ENCODE measurements at regions not wholly inside any gene's neighbourhood (a gene's known extent, or its start where the extent isn't known, plus 50 kb on each side); places are given as distances from the start of the nearest gene placed in this dataset.

DNA sequence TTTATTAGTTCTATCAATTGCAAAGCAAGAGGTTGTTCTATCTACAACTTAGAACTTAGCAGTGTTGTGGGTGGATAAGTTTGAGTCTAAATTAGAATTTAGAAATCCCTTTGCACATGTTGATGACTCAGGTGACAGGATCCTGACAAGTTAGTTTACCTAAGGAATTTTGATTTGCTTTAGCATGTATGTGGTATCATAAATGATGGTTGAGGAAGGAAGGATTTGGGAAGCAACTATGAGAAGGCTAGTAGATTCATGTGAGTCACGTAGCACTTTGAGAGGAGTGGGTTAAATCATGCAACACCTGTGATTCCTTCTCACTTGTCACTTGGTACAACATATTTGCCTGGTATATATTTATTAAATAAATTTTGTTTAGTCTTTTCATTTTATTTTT is 223.7 kb upstream of the USP25 start:
- Mint-ChIP-seq H3K36me3 (ENCODE audit: low read depth, unreplicated experiment) (no peaks in the 10 kb centered on the region), H3K4me1 (ENCODE audit: low read depth, unreplicated experiment) (no peaks in the 10 kb centered on the region), H3K27me3 (ENCODE audit: low read depth, unreplicated experiment) (peaks cover 2% of the 10 kb centered on the region), H3K4me3 (ENCODE audit: unreplicated experiment) (no peak overlapping the region), H3K27ac (ENCODE audit: unreplicated experiment) (no peak overlapping the region), H3K9me3 (ENCODE audit: unreplicated experiment) (no peaks in the 10 kb centered on the region)
- Histone ChIP-seq H4K20me1 (ENCODE audit: insufficient read depth, low read length) (no peaks in the 10 kb centered on the region), H3K9ac (ENCODE audit: low read length) (no peak overlapping the region), H3K4me1 (ENCODE audit: insufficient read depth, low read length) (no peaks in the 10 kb centered on the region), H3K4me3 (ENCODE audit: insufficient read depth, low read depth, low read length) (no peak overlapping the region), H3K27ac (ENCODE audit: low read depth, low read length) (no peak overlapping the region), H3K9me3 (ENCODE audit: insufficient read depth, low read depth, low read length) (no peaks in the 10 kb centered on the region), H3K27me3 (ENCODE audit: insufficient read depth, low read length) (no peaks in the 10 kb centered on the region), H3K4me2 (ENCODE audit: low read length) (no peak overlapping the region), H3K79me2 (ENCODE audit: insufficient read depth, low read length) (no peaks in the 10 kb centered on the region), H2AFZ (ENCODE audit: low read depth, low read length) (no peak overlapping the region), H3K36me3 (ENCODE audit: insufficient read depth, low read length) (no peaks in the 10 kb centered on the region)
- no peak for TF ChIP-seq EZH2 (IDR thresholded peaks at IDR 0.05; ENCODE audit: insufficient read depth, low read length)
- TF ChIP-seq, protein P1, sequence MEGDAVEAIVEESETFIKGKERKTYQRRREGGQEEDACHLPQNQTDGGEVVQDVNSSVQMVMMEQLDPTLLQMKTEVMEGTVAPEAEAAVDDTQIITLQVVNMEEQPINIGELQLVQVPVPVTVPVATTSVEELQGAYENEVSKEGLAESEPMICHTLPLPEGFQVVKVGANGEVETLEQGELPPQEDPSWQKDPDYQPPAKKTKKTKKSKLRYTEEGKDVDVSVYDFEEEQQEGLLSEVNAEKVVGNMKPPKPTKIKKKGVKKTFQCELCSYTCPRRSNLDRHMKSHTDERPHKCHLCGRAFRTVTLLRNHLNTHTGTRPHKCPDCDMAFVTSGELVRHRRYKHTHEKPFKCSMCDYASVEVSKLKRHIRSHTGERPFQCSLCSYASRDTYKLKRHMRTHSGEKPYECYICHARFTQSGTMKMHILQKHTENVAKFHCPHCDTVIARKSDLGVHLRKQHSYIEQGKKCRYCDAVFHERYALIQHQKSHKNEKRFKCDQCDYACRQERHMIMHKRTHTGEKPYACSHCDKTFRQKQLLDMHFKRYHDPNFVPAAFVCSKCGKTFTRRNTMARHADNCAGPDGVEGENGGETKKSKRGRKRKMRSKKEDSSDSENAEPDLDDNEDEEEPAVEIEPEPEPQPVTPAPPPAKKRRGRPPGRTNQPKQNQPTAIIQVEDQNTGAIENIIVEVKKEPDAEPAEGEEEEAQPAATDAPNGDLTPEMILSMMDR (IDR thresholded peaks at IDR 0.05; ENCODE audit: insufficient read depth, low read depth, low read length) = no peak
- no peak for FAIRE-seq
- no peak for DNase-seq (ENCODE audit: low read depth)

DNA sequence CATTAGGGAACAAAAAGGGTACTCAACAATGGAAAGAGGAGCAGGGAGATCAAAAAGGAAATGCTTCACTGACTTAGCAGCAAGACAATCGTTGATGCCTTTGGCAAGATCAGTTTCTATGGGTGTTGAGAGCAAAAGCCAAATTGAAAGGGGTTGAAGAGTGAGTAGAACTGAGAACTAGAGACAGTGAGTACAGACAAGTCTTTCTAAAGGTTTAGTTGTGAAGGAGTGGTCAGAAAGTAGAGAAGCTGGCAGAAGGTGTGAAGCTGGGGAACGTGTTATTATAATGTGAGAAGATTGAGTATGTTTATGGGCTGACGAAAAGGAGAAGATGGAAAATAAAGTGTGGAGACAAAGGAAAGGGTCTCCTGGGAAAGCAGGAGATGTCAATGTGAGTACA is 221.2 kb upstream of the USP25 start:
- H3K27me3 Mint-ChIP-seq (ENCODE audit: low read depth, unreplicated experiment) = no peaks in the 10 kb centered on the region
- no peak for TF ChIP-seq EZH2 (IDR thresholded peaks at IDR 0.05; ENCODE audit: insufficient read depth, low read length)
- TF ChIP-seq, protein P1 (IDR thresholded peaks at IDR 0.05; ENCODE audit: insufficient read depth, low read depth, low read length) = no peak
- H3K4me3 Mint-ChIP-seq (ENCODE audit: unreplicated experiment) = no peak overlapping the region
- no peak overlapping the region for H3K27ac Mint-ChIP-seq (ENCODE audit: unreplicated experiment)
- DNase-seq (ENCODE audit: low read depth) (no peak), FAIRE-seq (no peak)
- Histone ChIP-seq H4K20me1 (ENCODE audit: insufficient read depth, low read length) (no peaks in the 10 kb centered on the region), H3K36me3 (ENCODE audit: insufficient read depth, low read length) (no peaks in the 10 kb centered on the region), H3K27ac (ENCODE audit: low read depth, low read length) (no peak overlapping the region), H2AFZ (ENCODE audit: low read depth, low read length) (no peak overlapping the region), H3K4me1 (ENCODE audit: insufficient read depth, low read length) (no peaks in the 10 kb centered on the region), H3K9ac (ENCODE audit: low read length) (no peak overlapping the region), H3K4me3 (ENCODE audit: insufficient read depth, low read depth, low read length) (no peak overlapping the region), H3K4me2 (ENCODE audit: low read length) (no peak overlapping the region), H3K9me3 (ENCODE audit: insufficient read depth, low read depth, low read length) (no peaks in the 10 kb centered on the region), H3K79me2 (ENCODE audit: insufficient read depth, low read length) (no peaks in the 10 kb centered on the region), H3K27me3 (ENCODE audit: insufficient read depth, low read length) (no peaks in the 10 kb centered on the region)
- H3K4me1 Mint-ChIP-seq (ENCODE audit: low read depth, unreplicated experiment) = peaks cover 2% of the 10 kb centered on the region
- H3K9me3 Mint-ChIP-seq (ENCODE audit: unreplicated experiment) = no peaks in the 10 kb centered on the region
- H3K36me3 Mint-ChIP-seq (ENCODE audit: low read depth, unreplicated experiment) = no peaks in the 10 kb centered on the region

- H3K27me3 Mint-ChIP-seq (ENCODE audit: low read depth, unreplicated experiment) = no peaks in the 10 kb centered on the region
- H4K20me1 ChIP-seq (ENCODE audit: insufficient read depth, low read length) = no peaks in the 10 kb centered on the region
- H3K4me1 Mint-ChIP-seq (ENCODE audit: low read depth, unreplicated experiment) = peaks cover 2% of the 10 kb centered on the region
- FAIRE-seq (no peak), DNase-seq (ENCODE audit: low read depth) (no peak)
- H3K79me2 ChIP-seq (ENCODE audit: insufficient read depth, low read length) = no peaks in the 10 kb centered on the region
- H3K9me3 ChIP-seq (ENCODE audit: insufficient read depth, low read depth, low read length) = no peaks in the 10 kb centered on the region
- H3K9ac ChIP-seq (ENCODE audit: low read length) = no peak overlapping the region
- H3K4me3 Mint-ChIP-seq (ENCODE audit: unreplicated experiment) = no peak overlapping the region
- no peak overlapping the region for H2AFZ ChIP-seq (ENCODE audit: low read depth, low read length)
- H3K4me3 ChIP-seq (ENCODE audit: insufficient read depth, low read depth, low read length) = no peak overlapping the region
- H3K27ac Mint-ChIP-seq (ENCODE audit: unreplicated experiment) = no peak overlapping the region
- H3K4me2 ChIP-seq (ENCODE audit: low read length) = no peak overlapping the region
- peaks cover 2% of the 10 kb centered on the region for H3K9me3 Mint-ChIP-seq (ENCODE audit: unreplicated experiment)
- no peaks in the 10 kb centered on the region for H3K36me3 ChIP-seq (ENCODE audit: insufficient read depth, low read length)
- H3K27me3 ChIP-seq (ENCODE audit: insufficient read depth, low read length) = no peaks in the 10 kb centered on the region
- H3K27ac ChIP-seq (ENCODE audit: low read depth, low read length) = no peak overlapping the region
- H3K4me1 ChIP-seq (ENCODE audit: insufficient read depth, low read length) = no peaks in the 10 kb centered on the region
- H3K36me3 Mint-ChIP-seq (ENCODE audit: low read depth, unreplicated experiment) = no peaks in the 10 kb centered on the region
- TF ChIP-seq, protein P1 (IDR thresholded peaks at IDR 0.05; ENCODE audit: insufficient read depth, low read depth, low read length) = no peak
- TF ChIP-seq EZH2 (IDR thresholded peaks at IDR 0.05; ENCODE audit: insufficient read depth, low read length) = no peak
Observed at GRCh38 chr21:15514073-15514946, 215.5 kb upstream of the USP25 start.

Measured in astrocyte (in vitro differentiated cells and primary cell).